Activated T-cell treated with anti-CD3 and anti-CD28 coated beads for 24 hours (primary cell): ENCODE measurements at regions not wholly inside any gene's neighbourhood (a gene's known extent, or its start where the extent isn't known, plus 50 kb on each side); places are given as distances from the start of the nearest gene placed in this dataset.

ENCODE experiments used
- DNase-seq: peaks from one replicate; pipeline ENCODE4 v3.0.0-alpha.2; 2020; ENCODE audit warnings: low read depth

DNA sequence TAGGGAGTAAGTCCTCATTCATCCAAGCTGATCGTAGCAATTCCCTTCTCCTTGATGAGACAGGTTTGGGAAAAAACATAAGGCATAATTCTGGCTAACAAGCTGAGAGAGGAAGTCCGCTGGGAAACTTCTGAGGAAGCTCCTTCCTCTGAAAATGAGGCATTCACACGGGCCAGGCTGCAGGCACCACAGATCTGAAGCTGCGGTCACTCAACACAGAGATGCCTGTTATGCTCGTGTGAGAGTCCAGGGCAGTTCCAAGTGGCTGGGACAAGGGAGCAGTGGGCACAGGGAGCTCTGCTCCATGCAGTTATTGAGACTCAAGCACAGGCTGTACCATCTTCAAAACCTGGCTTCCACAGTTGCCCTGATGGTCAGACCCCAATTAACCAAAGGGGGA is 200.9 kb upstream of the ID2 start:
- DNase-seq = no peak

DNA sequence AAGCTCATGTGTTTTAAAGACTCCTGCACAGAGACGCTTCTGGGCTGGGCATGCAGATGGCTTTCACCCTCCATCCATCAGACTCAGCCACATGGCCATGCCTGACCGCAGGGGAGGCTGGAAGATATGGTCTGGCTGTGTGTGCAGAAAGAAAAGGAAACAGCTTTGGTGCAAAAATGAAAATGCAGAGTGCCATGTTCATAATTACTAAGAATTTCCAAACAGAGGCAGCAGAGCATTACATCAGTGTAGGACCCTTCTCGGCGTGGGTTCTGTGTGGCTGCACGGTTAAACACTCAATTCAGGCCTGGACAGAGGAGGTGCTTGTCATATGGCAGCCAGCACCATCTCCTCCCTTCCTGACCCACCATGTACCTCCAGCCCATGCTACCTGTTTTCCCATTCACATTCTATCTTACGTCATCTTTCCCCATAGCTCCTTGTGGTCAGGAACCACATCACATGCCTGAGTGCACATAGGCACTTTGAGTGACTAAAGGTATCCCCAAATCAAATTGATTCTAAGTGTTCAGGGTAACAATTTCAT is 200.3 kb upstream of the ID2 start:
- DNase-seq = no peak

DNA sequence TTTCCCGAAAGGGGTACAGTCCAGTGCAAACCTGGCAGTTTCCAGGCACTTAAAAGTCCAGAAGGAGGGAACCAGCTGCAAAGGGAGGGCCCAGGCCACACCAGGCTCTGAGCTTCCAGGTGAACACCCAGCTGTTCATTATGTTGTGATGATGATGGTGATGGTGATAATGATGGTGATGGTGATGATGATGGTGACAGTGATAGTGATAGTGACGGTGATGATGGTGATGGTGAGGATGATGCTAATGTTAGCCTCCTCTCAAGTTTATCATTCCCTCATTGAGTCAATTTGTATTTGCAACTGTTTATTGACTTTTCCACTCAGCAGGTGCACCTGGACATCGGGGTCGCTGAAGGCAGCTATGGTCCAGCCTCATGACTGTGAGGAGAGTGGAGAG is 199.4 kb upstream of the ID2 start:
- no peak for DNase-seq

DNA sequence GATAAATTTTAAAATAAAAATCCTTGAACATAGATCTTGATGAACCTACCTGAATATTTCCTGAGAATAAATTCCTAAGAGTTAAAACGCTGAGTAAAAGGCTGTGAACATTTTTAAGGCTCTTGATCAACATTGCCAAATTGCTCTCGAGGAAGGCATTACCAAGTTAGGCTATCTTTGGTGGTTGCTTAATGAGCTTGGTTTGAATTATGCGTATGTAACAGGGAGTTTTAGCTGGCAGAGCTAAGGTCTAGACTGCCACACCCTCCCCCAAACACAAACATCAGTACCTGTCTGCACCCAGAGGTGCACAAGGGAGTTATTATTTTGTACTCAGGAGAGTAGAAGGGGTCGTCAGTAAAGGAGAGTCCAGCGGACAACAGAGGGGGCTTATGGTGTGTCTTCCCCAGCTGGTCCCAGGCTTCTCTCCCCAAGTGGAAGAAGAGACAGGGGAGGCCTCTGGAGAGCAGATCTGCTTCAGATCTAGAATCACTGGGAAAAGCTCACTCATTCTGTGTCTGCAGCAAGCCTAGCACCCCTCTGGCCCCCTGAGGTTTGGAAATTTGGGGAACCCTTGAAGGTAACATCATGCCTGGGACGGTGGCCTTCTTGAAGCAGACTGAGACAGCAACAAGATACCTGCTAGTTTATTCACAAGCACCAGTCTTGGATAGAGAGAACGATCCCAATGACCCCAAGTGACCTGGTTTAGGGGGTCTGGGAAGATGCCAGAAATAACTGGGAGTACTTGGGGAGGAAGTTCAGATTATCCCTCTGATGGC is 197.2 kb upstream of the ID2 start:
- no peak for DNase-seq

DNA sequence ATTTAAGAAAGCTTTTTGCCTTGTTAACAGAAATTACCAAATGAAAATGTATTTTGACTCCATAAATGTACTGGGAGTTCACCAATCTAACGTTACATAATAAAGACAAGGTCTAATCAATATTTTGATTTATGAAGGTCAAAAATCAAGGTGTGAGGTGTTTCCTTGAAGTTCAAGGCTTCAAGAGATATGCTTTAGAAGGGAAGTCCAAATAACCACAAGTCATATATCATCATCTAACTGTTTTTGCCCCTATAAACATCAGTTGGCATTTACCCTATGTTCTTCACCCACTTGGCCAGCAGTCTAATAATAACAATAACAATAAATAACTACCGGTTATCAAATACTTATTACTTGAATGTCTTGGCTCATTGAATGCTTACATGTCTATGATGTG is 196.1 kb upstream of the ID2 start:
- DNase-seq = no peak

DNA sequence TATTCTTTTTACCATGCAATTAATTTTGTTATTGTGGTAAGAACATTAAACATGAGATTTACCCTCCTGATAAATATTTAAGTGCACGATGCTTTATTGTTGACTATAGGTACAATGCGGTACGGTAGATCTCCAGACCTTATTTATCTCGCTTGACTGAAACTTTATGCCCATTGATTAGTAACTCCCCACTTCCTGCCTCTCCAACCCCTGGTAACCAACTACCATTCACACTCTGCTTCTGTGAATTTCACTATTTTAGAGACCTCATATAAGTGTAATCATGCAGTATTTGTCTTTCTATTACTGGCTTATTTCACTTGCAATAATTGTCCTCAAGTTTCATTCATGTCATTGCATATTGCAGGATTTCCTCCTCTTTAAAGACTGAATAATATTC is 195.7 kb upstream of the ID2 start:
- DNase-seq = no peak

DNA sequence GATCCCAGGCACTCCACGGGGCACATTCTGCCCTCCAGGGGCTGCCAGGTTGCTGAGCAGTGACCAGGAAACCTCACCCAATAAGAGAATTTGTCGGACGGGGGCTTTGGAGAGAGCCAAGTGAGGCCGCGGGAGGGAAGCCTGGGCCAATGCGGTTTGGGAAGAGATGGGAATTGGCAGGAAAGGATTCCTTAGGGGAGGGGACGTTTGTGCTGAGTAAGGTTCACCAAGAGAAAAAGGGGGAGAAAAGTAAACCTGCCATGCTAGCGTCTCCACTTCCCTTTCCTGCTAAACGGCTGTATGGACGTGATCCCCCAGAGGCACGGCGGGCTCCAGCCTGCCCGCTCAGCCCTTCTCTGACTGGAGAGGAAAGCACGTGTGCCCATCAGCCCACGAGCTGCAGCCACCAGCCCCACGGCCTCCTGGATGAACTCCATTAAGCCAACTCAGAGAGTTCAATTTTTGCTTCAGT is 194.4 kb upstream of the ID2 start:
- no peak for DNase-seq

DNA sequence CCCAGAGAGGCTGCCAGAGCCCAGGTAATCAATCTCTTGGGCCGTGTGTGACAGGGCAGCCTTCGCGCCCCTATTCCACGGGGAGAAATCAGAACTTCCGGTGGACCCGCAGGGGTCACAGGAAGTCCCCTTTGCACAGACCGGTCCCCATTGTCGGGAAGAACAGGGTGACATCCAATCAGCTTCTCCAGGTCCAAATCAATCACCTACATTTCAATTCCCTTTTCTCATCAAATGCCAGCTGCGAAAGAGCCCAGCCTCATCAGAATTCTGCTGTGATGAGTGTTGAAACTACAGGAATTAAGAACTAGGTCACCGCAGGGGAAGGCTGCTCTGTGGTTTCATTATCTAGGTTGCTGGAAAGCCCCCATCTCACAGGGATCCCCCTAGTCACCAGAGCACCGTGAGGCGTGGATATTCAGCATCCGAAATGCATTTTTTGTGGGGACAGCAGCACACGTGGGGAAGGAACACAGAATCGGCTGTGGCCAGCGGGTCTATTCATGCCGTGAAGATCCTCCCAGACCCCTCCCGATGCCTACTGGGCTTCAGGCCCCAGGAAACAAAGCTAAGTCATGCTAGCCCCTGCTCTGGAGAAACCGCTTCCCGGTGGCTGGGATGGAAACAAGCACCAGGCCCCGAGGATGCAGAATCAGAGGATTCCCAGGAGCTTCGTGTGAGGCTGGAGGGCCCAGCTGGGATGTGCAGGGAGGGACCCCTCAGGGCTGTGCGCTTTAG is 193.7 kb upstream of the ID2 start:
- DNase-seq = peak; percentile 60

DNA sequence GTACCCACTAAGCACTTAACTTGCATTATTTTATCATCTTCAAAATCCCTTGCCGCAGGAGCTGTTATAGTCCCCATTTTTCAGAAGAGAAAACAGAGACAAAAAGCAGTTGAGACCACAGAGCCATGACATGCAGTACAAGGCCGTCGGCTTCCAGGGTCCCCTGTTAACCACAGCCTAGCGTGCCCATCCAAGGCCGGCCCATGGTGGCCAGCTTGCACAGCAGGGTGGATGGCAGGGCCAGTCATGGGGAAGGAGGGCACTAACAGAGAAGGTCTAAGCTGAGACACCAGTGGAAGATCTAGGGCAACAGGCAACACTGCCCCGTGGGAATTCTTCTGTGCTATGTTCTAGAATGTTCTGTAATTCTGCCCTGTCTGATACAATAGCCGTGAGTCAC is 192.6 kb upstream of the ID2 start:
- no peak for DNase-seq

DNA sequence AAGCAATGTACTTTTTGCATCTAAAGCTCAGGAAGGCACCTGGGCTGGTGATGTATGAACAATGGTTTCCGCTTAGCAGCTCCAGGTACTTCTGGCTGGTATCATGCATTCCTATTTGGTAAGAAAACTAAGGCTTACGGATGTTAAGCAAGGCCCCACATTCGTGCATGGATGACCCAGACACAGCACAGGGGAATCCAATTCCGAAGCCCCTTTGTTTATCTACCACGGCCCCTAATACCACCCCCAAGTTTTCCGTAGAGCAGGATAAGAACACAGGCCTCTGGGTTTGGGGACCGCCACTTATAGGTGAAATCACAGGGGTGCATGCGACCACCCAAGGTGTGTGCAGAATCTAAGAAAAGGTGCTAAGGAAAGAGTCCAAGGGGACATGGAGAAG is 192.1 kb upstream of the ID2 start:
- DNase-seq = no peak

DNA sequence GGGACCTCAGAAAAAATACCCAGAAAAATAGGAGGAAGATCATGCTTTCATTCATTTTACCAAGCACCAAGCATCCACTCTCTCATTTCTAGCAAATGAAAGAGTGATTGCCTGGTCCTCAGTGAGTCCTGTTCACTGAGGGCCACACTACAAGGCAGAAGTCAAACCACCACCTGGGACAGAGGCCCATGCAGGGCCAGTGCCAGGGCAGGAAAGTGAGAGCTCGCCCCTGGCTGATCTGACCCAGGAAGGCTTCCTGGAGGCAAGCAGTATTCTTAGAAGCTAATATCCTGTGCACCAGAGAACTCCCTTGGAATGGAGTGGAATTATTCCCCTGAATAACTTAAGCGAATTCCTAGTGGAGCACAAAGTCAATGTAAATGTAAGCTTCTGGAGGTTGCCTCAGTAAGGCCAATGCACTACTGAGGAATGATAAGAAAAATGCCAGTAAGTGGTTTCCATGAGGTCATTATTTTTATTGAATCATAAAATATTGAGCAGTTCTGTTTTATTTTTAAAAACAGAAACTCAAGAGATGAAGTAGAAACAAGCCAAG is 191.6 kb upstream of the ID2 start:
- DNase-seq = no peak

DNA sequence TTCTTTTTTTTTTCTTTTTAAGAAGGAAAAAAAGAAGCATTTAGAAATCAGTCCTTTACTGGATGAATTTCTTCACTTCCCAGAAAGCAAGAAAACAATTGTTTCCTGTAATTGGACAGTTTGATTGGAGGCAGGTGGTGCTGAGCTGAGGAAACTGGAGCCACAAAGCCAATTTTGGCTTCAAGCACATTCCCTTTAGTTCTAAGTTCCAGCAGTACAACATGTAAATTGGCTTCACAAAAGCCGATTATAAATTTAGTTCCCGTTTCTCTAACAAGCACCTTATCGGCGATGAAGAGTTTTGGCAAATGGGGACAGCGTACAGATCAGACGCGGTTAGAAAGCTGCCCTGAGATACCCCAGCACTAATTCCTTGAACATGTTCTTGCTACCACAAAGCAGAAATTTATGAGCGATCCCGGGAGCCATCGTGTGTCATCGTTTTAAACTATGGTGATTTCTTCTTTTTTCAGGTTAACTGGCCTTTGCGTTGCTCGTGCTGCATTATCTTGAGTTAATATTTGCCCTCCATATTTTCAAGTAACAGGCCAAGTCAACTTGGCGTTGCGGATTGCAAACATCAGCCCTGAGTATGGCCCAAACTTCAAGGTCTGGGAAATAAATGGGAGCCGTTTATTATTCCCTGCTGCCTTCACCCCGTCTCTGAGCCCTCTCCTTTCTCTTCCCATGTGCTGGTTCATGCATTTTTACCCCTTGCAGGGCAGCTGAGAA is 190.4 kb upstream of the ID2 start:
- no peak for DNase-seq

DNA sequence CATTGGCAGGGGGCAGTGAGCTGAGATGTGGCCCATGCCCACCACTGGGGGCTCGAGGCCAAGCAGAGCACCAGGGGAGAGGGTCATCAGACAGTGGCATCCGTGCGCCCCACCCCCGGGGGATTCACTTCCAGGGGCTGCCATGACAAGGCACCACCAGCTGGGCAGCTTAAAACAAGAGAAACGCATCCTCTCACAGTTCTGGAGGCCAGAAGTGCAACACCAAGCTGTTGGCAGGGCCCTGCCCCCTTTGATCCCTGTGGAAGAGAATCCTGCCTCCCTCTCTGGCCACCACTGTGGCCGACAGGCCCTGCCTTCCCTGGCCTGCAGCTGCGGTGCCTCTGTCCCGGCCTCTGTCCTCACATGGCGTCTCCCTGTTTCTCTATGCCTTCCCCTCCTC is 187.7 kb upstream of the ID2 start:
- DNase-seq = no peak

DNA sequence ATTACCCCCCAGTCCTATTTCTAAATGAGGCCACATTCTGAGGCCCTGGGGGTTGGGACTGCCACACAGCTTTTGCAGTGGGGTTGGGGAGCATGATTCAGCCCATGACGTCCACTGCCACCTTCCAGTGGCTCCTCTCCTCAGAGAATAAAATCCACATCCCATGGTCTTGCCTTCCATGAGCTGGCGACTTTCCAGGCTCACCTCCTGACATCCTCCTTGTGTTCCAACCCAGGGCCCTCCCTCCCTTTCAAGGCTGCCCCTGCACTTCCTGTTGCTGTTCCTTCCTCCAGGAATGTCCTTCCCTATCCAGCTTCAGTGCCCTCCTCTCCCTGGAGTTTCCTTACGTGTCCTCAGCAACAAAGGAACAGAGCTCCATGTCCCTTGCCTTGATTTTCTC is 187.3 kb upstream of the ID2 start:
- DNase-seq = no peak

DNA sequence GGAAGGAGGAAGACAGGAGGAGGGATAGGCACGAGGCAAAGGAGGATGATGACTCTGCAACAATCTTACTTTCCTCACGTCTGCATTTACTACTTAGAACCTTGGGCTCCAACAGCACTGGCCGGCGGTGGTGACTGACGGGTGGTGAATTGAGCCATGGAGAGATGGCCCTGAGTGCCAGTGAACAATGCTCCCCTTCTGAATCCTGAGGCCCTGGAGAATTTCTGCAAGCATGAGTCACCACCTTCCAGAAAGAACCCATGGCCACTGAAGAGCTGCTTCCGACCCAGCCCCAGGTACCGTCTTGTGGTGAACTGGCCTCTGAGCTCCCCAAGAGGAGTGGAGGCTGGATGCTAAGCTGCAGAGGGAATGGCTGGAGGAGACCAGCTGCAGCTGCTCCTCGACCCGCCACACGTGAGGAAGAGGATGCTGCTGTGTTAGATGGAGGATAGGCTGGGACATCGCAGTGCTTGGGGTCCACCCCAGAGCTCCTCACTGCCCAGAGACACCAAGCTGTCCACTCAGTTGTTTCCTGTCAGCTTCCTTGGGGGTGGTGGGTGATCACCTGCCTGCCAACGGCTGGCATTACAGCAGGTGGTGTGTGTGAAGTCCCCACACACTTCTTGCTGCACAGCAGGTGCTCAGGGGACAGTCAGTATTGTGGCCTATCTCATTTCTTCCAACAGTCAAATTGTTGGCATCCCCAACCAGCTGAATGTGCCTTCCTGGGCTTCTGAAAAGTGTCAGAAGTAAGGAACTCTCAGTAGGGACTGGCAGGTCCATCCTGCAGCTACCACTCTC is 186.5 kb upstream of the ID2 start:
- no peak for DNase-seq

DNA sequence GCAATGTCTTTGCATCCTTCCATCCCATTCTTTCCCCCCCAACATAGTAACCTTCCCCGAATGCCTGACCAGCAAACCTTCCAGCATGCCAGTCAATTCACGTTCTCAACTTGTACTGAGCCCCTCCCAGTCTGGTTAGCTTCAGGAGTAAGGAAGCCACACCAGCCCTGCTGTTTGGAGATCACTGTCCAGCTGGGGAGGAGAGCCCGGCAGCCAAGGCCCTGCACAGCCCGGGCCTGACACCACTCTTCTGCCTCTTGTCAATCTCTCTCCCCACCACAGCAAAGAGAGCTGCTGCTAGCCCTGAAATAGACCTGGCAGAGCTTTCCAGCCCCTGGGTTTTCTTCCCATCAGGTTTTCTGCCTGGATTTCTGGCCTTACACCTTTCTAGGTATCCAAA is 185.8 kb upstream of the ID2 start:
- DNase-seq = no peak

DNA sequence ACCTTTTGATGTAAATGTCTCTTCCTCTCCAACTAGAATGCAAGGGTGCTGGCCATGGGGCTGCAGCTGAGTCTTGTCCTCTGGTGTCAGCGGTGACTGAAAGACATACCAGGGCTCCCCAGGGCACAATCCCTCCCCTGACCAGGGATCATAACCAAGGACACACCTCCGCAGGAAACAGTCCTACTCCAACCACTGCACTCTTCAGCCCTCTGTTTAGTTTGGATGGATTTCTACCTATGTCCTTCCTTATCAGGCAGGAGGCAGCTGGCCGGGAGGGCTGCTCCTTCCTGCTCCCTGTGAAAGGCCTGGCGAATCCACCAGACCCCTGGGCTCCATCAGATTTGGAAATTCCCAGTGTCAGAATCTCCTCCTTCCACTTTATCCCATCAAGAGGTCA is 185.2 kb upstream of the ID2 start:
- no peak for DNase-seq

DNA sequence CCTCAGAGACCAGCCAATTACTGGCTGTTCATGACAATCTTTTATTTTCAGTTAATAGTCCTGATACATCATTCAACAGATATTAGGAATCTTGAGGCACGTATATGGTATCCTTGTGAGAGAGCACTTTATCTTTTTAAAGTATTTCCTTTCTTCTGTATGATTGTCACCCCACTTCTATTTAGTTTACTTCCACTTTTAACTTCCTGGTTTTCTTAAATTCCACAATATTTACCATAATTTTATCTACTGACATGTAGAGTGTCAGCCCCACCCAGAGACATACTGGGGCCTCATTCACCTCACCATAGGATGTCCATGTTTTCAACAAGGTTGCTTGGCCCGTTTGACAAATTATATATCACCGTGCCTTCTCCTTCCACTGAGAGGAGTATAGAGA is 182.9 kb upstream of the ID2 start:
- DNase-seq = no peak

DNA sequence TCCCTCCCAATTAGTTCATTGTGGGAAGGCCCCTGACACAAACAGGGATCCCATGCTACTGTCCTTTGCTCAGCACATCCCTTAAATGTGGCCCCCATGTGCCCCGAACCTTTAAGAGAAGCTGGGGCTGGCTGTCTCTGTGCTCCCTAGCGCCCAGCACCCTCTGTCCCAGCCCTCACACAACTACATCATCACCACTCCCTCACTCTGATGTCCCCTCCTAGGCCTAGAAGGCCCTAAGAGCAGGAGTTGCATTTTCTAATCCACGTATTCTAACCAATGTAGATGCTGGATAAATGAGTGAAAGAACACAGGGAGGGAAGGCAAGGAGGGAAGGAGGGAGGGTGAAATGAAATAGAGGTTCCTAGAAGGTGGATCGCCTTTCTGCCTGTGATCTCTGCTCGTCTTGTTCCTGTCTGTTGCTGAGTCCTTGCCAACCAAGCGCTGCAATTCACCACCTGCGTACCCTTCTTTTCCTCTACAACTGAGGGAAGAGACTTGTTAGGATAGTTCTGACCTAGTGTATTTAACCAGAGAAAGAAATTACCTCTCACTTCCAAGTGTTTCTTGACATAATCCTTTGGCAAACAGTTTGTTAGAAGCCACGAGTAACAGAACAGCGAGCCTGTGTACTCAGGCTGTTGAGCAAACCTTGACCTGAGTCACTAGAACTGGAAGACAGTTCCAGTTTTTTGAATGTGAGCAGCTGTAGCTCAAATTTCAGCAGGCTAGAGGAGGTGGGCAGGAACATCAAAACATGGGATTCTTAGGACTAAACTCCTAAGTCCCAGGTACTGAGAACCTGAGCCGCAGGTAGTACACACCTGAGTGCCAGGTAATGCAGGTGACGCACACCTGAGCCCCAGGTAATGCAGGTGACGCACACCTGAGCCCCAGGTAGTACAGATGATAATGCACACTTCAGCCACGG is 181.5 kb upstream of the ID2 start:
- DNase-seq = no peak

DNA sequence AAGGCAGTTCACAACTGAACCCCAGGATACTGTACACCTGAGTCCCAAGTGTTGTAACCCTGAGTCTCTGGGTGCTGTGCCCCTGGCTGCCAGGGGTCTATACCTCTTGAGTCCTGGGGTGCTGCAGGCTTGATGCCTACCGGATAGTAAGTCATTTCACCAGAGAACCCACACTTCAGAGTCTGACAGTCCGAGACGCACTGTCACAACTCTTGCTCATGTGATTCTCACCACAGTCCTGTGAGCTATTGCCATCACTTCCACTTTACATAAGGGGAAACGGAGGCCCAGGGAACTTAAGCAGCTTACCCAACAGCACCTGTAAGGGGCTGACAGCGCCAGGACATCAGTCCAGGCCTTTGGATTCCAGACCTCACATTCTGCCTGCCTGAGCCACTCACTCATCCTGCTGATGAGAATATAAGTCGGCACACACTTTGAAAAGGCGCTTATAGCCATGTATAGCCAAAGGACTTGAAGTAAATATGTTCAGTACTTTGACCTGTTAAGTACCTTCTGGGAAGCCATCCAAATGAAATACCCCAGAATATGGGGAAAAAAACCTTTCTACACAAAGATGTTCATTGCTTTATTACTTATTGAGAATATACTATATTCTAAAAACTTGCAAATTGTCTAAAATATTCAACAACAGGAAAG is 180.7 kb upstream of the ID2 start:
- no peak for DNase-seq
